HG03280 (cell line): ENCODE measurements at regions not wholly inside any gene's neighbourhood (a gene's known extent, or its start where the extent isn't known, plus 50 kb on each side); places are given as distances from the start of the nearest gene placed in this dataset.

Experiments
- ATAC-seq: cut with Tn5 transposase; IDR thresholded peaks from one replicate; pipeline ENCODE4 v1.9.1; 2021; ENCODE audit warnings: mild to moderate bottlenecking, moderate library complexity; ENCODE audit not compliant: unreplicated experiment

DNA sequence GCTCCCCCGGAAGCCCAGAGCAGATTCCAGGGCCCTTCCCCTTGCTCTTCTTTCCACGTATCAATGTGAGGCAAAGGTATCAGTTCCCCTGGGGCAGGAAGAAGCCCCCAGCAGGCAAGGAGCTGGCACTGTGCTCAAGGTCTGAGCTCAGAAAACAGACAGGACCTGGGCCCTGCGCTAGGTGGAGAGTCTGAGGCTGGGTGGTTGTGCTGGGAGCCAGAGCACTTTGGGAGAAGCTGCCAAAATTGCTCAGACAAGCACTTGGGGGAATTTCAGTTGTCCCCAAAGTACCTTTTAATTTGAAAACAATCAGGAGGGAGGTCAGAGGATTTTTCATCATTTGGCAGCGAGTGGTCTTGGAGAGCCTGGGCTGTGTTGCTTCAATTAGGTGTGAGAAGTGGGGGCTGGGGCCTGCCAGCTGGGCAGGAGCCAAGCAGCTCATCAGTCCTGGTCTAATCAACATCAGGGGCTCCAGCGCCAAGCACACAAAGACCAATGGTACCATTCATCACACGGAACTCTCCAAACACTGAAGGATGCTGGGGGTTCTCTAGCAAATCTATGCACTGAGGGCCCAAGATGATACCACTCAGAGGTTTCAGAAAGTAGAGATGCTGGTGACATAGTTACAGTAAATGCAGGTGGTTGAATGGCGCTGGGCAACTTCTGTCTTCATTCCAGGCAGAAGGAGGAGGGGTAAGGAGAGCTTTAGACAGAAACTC is 176.5 kb downstream of the SNX18 start:
- no peak for ATAC-seq

DNA sequence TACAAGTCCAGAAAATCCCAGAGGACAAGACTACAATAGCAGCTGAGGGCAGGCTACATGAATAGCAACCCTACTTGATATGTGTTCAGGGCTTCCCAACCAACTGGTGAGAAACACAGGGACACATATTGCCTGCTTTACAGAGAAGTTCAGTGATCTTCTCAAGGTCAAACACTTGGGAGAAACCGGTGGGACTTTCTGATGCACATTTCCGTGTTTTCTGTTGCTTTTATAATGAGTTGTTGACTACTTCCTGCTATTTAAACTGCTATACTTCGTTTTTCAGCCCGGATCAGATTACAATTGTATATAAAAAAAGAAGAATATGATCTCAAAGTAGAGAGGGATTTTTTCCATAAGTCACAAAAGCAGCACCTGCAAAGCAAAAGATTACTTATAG is 175.1 kb downstream of the SNX18 start:
- ATAC-seq, result no peak

DNA sequence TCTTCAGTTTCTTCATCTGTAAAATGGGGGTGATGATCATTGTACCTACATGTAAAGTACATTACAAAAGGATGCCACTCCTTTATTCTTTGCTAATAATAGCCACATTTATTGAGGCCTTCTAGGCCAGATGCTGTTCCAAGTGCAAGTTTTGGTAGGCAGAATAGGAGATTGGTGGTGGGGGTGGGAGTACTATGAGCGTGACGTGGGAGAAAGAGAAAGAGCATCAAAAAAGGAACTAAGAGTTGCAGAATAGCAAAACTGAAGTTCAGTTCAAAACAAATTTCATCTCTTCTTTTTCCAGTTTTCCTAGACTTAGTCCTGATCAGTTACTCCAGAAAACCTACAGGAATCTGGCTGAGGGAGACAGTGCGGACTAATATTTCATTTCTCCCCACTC is 174.1 kb downstream of the SNX18 start:
- ATAC-seq, result no peak

DNA sequence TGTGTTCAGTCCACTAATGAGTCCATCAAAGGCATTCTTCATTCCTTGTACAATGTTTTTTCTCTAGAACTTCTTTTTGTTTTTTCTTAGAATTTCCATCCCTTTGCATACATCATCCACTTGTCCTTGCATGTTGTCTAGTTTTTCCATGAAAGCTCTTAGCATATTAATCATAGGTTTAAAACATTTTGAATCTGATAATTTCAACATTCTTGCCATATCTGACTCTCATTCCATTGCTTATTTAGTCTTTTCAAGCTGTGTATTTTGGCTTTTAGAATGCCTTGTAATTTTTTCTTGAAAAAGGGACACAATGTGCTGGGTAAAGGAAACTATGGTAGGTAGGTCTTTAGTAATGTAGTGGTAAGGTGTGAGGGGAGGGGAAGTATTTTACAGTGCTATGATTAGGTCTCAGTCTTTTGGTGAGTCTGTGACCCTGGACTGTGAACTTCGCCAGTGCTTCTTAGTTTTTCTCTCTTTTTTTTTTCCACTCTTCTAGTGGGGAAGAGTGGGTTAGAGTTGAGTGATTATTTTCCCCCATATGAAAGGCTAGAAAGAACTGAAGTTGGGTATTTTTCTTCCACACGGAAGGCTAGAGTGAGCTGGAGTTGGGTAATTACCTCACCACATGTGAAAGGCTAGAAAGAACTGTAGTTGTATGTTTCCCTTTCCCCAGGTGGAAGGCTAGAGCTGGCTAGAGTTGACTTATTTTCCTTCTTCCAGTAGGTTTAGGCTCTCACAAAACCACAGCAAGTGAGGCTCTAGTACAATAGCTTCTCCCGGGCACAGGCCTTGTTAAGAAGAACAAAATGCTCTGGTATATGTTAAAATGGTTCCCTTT is 172.1 kb downstream of the SNX18 start:
- no peak for ATAC-seq

DNA sequence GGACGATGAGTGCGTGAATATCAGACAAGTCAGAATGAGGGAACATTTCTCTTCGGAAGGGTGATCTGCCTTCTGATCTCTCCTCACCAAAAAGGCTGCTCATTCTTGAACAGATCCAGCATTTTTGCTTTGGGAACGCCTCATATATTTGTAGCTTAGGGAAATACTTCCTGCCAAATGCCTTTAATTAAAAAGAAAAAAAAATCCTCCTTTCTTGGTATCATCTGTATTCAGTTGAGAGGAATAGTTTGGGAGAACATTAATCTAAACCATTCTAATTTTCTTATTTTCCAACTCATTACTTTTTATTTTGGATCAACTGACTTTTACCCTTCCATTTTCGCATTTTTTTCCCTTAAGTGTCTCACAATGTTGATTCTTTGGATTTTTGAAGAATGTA is 163.4 kb downstream of the SNX18 start:
- ATAC-seq, result no peak

DNA sequence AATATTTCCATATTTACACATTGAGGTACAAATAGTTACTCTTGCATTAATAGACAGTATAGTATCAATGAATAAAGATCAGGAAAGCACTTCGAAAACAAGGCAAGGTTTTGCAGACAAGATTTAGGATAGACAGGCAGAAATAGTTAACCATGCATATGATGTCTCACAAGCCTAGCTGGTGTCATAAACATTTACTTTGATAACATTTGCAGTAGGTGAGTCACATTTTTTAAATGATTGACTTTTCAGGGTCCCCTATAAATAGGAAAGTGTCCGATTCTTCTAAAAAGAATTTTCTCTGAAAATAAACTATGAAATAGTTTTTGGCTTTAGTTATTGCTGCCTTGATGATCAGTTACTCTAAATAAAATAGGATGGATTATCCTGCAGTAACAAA is 162.1 kb downstream of the SNX18 start:
- no peak for ATAC-seq

DNA sequence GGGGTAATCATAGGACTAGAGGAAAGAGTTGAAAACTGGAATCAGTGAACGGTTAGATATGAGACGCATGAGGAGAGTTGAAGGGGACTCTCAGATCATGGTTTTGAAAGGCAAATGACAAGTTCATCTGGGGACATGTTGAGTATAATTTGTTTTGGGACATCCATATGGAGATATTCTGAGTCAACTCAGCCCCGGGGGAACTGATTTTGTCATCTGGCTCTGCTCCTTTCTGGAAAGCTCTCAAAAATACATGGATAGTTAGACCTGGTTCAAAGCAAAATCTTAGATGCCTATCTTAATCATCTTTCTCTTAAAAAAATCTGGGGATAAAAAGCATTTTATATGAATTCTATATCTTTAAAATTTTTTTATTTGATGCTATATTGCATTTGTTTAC is 161.2 kb downstream of the SNX18 start:
- ATAC-seq, result no peak

DNA sequence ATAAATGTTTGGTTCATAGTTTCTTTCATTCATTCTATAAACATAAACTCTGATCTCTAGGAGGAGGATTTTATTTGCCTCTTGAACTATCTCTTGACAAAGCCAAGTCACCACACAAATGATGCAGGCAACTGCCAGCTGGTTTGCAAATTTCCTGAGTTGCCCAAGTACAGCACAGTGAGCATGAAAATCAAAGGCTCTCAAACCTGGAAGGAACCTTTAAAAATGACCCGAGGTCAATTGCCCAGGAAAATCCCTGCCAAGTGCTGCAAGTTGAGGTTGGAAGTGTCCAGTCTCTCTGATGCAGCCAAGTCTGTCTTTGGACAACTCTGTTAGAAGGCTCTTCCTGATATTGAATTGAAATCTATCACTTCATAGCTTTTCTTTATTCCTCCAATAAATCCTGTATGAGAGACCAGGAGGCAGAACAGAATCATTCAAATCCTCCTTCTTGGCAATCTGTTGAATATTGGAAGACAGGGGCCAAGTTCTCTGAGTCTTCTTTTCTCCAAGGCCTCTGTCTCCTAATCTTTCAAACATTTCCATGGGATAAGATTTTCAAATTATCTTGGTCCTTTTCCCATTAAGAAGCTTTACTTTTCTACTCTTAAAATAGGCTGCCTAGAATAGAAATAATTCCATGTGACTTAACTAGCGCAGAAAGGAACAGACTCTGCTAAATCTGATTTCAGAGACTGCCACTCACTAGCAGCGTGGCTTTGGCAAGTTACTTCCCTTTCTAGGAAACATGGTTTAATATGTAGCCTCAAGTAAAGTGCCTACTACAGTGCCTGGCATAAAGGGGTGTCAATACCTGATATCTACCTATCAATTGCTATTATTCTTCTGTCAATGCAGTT is 159.2 kb downstream of the SNX18 start:
- ATAC-seq, result no peak

DNA sequence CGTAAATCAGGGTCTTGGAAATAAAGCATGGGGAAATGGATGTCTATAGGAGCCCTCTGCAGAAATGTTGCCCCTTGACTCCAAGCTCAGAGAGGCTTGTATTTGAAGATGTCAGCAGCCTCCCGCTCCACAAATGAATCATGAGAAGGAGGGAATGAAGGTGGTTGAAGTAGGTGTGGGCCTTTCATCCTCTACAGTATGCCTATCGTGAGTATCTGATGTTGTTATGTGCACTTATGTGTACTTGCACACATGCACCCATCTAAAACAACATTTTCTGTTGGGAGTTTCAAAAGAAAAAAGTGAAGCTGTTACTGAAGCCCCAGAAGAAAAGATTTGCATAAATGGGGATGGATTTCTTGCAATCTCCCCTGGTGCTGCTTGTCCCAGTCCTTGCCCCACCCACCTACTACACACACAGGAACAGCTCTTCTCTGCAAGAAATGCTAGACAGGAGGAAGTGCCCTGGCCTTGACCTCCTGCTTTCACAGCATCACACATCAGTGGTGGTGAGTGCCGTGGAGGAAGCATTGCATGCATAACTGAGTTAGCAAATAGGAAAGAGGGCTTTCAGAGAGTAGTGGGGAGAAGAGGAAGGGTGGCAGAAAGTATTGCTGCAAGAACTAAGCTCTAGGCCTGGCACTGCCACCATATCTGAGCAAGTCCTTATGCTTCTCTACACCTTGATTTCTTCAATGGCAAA is 156.1 kb downstream of the SNX18 start:
- ATAC-seq, result no peak

DNA sequence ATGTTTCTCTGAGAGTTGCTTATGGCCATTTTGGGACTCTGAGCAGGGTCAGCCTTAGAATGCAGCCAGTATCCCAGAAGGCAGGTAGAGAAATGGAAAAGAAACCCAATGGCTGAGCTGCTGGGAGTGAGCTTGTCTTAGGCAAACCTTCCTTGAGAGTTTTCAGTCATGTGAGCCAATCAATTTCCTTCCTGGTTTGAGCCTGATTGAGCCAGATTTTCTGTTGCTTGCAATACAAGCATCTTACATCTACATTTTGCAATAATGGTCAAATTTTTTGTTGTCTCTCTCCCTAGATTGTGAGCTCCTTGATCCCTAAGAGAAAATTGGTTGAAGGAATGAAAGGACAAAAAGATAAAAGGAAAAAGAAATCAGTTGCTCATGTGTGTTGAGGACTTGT is 155.3 kb downstream of the SNX18 start:
- no peak for ATAC-seq

DNA sequence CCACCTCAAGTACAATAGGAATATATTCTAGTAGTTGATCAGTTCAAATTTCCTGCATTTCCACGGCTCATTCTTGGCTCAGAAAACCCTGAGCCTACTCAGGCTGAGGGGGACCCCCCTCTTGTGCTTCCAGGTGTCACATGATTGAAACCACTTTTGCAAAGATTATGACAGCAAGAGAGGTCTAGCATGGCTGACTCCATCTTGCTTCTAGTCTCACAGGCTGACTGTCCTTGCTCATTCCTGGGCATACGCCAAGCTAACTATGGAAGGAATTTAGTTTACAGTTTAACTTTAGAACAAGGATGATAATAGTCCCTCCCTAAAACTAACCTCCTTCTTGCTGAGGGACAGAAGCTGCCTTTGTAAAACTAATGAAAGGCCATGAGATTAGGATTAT is 154.1 kb downstream of the SNX18 start:
- ATAC-seq, result no peak

DNA sequence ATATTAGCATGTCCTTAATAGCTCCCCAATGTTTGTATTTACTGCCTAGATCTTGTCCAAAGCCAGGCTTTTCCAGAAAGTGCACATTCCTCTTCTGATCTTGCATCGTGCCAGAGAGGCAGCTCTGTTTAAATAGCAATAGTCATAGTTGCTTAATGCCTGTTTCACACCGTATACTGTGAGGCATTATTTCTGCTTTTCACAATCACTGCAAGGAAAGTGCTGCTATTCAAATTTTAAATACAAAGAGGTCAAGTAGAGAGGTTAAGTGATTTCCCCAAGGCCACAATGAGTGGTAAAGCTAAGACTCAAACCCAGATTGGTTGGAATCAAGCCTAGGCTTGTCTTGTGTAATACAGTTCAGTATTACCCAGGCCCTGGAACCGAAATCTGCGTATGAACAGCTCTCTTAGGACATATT is 153.6 kb downstream of the SNX18 start:
- no peak for ATAC-seq

DNA sequence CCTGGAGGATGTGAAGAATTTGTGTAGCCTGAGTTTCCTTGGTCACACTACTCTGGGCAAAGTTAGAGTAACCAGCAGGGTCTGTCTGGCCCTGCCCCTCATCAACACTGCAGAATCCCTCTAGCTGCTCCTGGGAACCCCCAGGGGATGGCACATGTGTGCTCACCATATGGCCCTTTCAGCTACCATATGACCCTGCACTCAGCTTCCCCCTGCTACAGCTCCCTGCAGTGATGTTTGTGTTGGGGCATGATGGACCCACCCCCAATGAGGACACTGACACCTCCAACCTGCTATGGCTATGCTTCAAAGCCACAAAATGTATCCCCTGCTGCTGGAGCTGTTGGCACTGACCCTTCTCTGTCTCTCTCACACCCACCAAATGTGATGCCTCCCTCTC is 152.7 kb downstream of the SNX18 start:
- no peak for ATAC-seq

DNA sequence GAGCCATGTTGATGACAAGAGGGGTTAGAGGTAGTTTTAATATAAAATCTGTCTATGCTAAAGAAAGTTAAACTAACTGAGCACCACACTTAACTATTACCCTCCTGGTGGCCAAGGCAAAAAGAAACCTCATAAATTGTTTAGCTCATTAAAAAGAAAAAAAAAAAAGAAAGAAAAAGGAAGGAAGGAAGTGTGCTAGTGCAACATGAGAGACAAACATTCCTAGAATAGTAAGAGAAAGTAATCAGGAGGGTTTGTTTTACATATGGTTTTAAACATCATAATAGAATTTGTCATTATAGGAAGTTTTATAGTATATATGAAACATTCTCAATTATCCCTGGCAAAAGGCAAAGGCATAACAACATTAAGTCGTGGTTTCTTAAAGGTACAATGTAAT is 152.3 kb downstream of the SNX18 start:
- no peak for ATAC-seq

DNA sequence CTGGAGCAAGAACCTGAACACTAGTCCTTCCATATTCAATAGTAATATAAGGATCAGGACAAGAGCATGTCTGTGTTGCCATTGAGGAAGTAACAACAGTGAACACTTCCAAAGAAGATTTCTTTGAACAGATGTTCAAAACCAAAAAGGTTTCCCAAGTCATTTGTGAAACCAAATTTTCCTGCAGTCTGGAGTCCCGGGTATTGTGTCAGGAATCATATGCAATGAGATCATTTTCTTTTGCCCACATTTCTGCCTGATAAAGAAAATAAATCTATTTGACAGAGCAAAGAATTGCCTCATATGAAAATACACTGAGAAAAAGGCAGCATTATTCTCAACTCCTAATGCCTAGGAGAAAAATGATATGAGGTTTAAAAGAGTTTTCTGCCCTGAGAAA is 151.7 kb downstream of the SNX18 start:
- ATAC-seq, result no peak

DNA sequence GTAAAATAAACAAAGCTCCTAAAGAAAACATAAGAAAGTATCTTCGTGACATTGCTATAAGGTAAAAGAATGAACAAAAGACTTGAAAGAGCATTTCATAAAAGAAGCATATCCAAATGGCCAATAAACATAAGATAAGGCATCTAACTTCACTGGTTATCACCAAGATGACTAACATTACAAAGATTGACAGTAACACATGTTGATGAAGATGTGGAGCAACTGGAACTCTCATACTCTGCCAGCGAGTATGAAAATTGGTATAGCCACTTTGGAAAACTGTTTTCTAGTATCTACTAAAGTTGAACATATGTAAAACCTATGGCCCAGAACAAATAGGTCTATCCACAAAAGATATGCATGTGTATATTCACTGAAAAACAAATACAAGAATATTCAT is 150.5 kb downstream of the SNX18 start:
- ATAC-seq, result no peak

DNA sequence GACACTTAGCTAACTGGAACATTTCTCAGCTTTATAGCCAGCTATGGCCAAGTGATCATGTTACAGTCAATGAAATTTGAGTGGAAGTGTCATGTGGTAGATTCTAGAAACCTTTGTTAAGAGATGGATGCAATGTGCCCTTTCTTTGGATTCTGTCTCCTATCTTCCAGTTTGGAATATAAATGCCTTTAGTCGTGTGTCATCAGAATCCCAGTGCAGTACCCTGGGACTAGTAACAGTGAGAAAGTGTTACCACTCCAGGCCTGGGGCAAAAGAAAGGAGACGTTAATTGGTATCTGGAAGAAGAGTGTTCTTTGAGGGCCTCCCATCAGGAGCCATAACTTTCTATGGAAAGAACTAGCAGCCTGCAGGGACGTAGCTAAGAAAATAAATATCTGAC is 149.6 kb downstream of the SNX18 start:
- no peak for ATAC-seq

DNA sequence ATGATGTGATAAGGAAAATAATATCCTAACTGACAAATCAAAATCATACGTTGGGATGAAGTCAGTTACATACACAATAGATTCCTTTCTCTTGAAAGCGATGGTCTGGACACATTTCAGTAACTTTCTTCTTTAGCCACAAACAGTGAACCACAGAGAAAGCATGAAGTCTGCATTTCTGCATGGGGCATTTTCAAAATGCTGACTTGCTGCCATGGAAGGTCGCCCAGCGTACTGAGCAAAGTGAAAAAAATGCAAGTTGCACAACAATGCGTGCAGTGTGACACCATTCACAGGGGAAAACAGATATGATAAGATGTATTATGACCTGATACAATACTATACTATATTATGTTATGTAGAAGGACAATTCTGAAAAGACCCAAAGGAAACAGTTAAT is 146.3 kb downstream of the SNX18 start:
- no peak for ATAC-seq

DNA sequence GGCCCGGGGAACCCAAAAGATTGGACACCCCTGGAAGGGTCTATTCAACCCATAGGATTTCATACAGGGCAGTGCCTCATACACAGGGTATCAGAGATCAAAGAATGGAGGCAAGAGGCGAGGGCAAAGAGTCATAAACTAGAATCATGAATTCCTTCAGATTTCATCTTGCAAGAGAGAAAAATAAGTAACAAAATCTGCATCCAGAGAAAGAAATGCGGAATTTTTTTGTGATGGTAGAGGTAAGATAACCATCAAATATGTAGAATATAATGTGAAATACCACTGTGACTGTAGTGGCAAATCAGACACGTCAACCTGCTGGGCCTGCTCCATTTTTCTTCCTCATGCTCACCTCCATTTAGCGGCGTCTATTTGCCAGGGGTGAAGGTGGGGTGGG is 143.6 kb downstream of the SNX18 start:
- no peak for ATAC-seq

DNA sequence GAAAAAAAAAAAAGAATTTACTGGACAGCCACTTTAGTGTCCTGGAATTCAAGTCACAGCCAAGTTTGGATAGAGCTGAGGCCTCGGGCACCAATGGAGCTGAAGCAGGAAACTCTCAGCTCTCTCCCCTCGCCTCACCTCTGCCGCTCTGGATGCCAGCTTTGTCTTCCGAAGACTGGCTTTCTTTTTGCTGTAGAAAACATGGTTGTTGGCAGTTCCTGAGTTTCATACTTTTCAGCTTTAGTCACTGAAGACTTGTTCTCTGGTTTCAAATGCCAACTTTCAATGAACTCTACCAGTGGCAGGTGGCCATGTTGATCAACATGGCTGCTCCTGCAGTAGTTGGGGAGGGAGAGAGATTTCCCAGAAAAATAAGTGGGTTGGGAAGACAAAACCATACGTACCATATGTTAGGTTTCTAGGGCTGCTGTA is 142.2 kb downstream of the SNX18 start:
- ATAC-seq, result no peak

DNA sequence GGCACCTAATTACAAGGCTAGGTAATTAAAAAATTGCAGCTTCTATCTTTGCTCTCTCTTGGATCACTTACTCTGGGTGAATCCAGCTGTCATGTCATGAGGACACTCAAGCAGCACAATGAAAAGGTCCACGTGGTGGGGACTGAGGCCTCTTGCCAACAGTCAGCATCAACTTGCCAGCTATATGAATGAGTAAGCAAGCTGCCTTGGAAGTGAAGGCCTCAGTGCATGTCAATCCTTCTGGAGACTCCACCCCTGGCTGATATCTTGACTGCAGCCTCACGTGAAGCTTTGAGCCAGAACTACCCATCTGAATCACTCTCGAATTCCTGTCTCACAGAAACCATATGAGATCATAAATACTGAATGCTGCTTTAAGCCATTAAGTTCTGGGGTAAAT is 140.5 kb downstream of the SNX18 start:
- no peak for ATAC-seq
